Liver (tissue), 8 donors: ENCODE measurements at regions not wholly inside any gene's neighbourhood (a gene's known extent, or its start where the extent isn't known, plus 50 kb on each side); places are given as distances from the start of the nearest gene placed in this dataset.

Experiments
- DNase-seq: peaks from one replicate; pipeline ENCODE4 v3.0.0-alpha.2; 2017; ENCODE audit warnings: low spot score
- H3K27ac ChIP-seq, 2 donors: one replicate each; pipeline ENCODE4 v1.7.0; 2013; ENCODE audit warnings: inconsistent platforms in 2 of 2, low read length in 2 of 2, control low read depth in 1 of 2, low read depth in 1 of 2, mild to moderate bottlenecking in 1 of 2
- H3K27me3 ChIP-seq, 4 donors: one replicate each; pipeline versions ENCODE4 v1.6.1 to v1.7.0; 2013; ENCODE audit warnings: low read length in 3 of 4, inconsistent platforms in 1 of 4, mild to moderate bottlenecking in 1 of 4, moderate library complexity in 1 of 4; ENCODE audit not compliant: control insufficient read depth in 4 of 4, insufficient read depth in 4 of 4
- H3K36me3 ChIP-seq, 4 donors: one replicate each; pipeline versions ENCODE4 v1.6.1 to v1.7.0; 2013; ENCODE audit warnings: low read length in 3 of 4, mild to moderate bottlenecking in 3 of 4, low read depth in 1 of 4, moderate library complexity in 1 of 4; ENCODE audit not compliant: control insufficient read depth in 4 of 4, insufficient read depth in 3 of 4
- H3K4me1 ChIP-seq, 4 donors: one replicate each; pipeline versions ENCODE4 v1.6.1 to v1.7.0; 2013; ENCODE audit warnings: low read length in 3 of 4, mild to moderate bottlenecking in 3 of 4, moderate library complexity in 1 of 4; ENCODE audit not compliant: control insufficient read depth in 4 of 4, insufficient read depth in 4 of 4
- H3K4me3 ChIP-seq, 3 donors: one replicate each; pipeline versions ENCODE4 v1.6.1 to v1.7.0; 2013; ENCODE audit warnings: low read length in 3 of 3, control low read depth in 1 of 3, low read depth in 1 of 3, mild to moderate bottlenecking in 1 of 3
- H3K9ac ChIP-seq, 2 donors: one replicate each; pipeline ENCODE4 v1.7.0; 2013; ENCODE audit warnings: low read length in 2 of 2, mild to moderate bottlenecking in 2 of 2, moderate library complexity in 2 of 2, control low read depth in 1 of 2, low read depth in 1 of 2
- H3K9me3 ChIP-seq, 4 donors: one replicate each; pipeline versions ENCODE4 v1.6.1 to v1.7.0; 2013; ENCODE audit warnings: low read length in 3 of 4; ENCODE audit not compliant: control insufficient read depth in 4 of 4
- ATF3 ChIP-seq: IDR thresholded peaks from 2 replicates; pipeline ENCODE4 v1.6.1; 2016; ENCODE audit warnings: antibody characterized with exemption
- CTCF ChIP-seq: fragments of 150-350 bp; IDR thresholded peaks from 2 replicates; pipeline ENCODE4 v1.5.1; 2017; ENCODE audit warnings: improper control_type of control experiment, low read depth, low read length; ENCODE audit not compliant: missing input control
- FOXA1 ChIP-seq: IDR thresholded peaks from 2 replicates; pipeline ENCODE4 v1.6.1; 2016; ENCODE audit warnings: antibody characterized with exemption
- FOXA2 ChIP-seq: IDR thresholded peaks from 2 replicates; pipeline ENCODE4 v1.6.1; 2016; ENCODE audit warnings: antibody characterized with exemption
- GABPA ChIP-seq, 2 donors: IDR thresholded peaks in 1 of 2; conservative IDR thresholded peaks in 1 of 2; 2 replicates each; pipeline ENCODE4 v1.6.1; 2016; ENCODE audit warnings: antibody characterized with exemption in 2 of 2, mild to moderate bottlenecking in 1 of 2, moderate library complexity in 1 of 2
- HNF4A ChIP-seq, 2 donors: conservative IDR thresholded peaks; 2 replicates each; pipeline ENCODE4 v1.6.1; 2016; ENCODE audit warnings: antibody characterized with exemption in 2 of 2, mild to moderate bottlenecking in 2 of 2
- HNF4G ChIP-seq: IDR thresholded peaks from 2 replicates; pipeline ENCODE4 v1.6.1; 2016; ENCODE audit warnings: antibody characterized with exemption
- MAX ChIP-seq: IDR thresholded peaks from 2 replicates; pipeline ENCODE4 v1.6.1; 2016; ENCODE audit warnings: antibody characterized with exemption
- NR2F2 ChIP-seq: IDR thresholded peaks from 2 replicates; pipeline ENCODE4 v1.6.1; 2016; ENCODE audit warnings: antibody characterized with exemption
- RAD21 ChIP-seq, 2 donors: IDR thresholded peaks; 2 replicates each; pipeline ENCODE4 v1.6.1; 2016; ENCODE audit warnings: antibody characterized with exemption in 2 of 2, mild to moderate bottlenecking in 2 of 2
- REST ChIP-seq: IDR thresholded peaks from 2 replicates; pipeline ENCODE4 v1.6.1; 2016; ENCODE audit warnings: antibody characterized with exemption, mild to moderate bottlenecking
- RXRA ChIP-seq, 2 donors: IDR thresholded peaks; 2 replicates each; pipeline ENCODE4 v1.6.1; 2017 to 2018; ENCODE audit warnings: antibody characterized with exemption in 2 of 2, mild to moderate bottlenecking in 1 of 2
- SP1 ChIP-seq: IDR thresholded peaks from 2 replicates; pipeline ENCODE4 v1.6.1; 2018; ENCODE audit warnings: antibody characterized with exemption, mild to moderate bottlenecking
- TAF1 ChIP-seq: conservative IDR thresholded peaks from 2 replicates; pipeline ENCODE4 v1.6.1; 2016; ENCODE audit warnings: antibody characterized with exemption, mild to moderate bottlenecking
- YY1 ChIP-seq: IDR thresholded peaks from 2 replicates; pipeline ENCODE4 v1.6.1; 2016; ENCODE audit warnings: antibody characterized with exemption, mild to moderate bottlenecking
- ZBTB33 ChIP-seq: IDR thresholded peaks from 2 replicates; pipeline ENCODE4 v1.6.1; 2016; ENCODE audit warnings: antibody characterized with exemption
- WGBS: extraction: QIAGEN DNeasy Blood & Tissue Kit; methylation state at CpG from one replicate; pipeline ENCODE4 v1.1.7; 2013; 5-methylcytosine and 5-hydroxymethylcytosine counted together
- donor health status: healthy.
- donor health status: healthy.
- donor health status: healthy.
- donor health status: healthy.
- donor health status: healthy.

GRCh38 chr5:1937590-1937989 lies 54.9 kb upstream of the IRX4 start:
- Histone ChIP-seq H3K9ac (no peak overlapping the region), H3K4me3 (no peak overlapping the region), H3K27ac (no peak overlapping the region), H3K4me1 (no peaks in the 10 kb centered on the region), H3K27me3 (peaks cover 2 to 5% (median 3%) of the 10 kb centered on the region in 4 donors), H3K9me3 (no peaks in the 10 kb centered on the region), H3K36me3 (no peaks in the 10 kb centered on the region)
- TF ChIP-seq HNF4A (conservative IDR thresholded peaks at IDR 0.05): no peak
- TF ChIP-seq RAD21 (IDR thresholded peaks at IDR 0.05): no peak
- no peak for TF ChIP-seq ATF3
- TF ChIP-seq GABPA (IDR thresholded peaks at IDR 0.05 in 1 of 2, conservative IDR thresholded peaks at IDR 0.05 in 1 of 2): no peak
- no peak for TF ChIP-seq NR2F2
- TF ChIP-seq CTCF: no peak
- no peak for TF ChIP-seq TAF1
- no peak for TF ChIP-seq REST
- no peak for TF ChIP-seq ZBTB33
- TF ChIP-seq RXRA (IDR thresholded peaks at IDR 0.05): no peak
- no peak for TF ChIP-seq FOXA1
- TF ChIP-seq MAX: no peak
- TF ChIP-seq SP1: no peak
- TF ChIP-seq HNF4G: no peak
- no peak for TF ChIP-seq FOXA2
- WGBS: 78% methylated on average over 12 of the region's 12 CpGs
- no peak for DNase-seq

- DNase-seq: no peak
- Histone ChIP-seq H3K36me3 (no peaks in the 10 kb centered on the region), H3K27ac (no peak overlapping the region), H3K27me3 (peaks cover 0 to 5% (median 2%) of the 10 kb centered on the region in 4 donors), H3K4me1 (no peaks in the 10 kb centered on the region), H3K4me3 (no peak overlapping the region), H3K9me3 (no peaks in the 10 kb centered on the region), H3K9ac (no peak overlapping the region)
- 79% methylated on average over 5 of the region's 5 CpGs for WGBS
- no peak for TF ChIP-seq HNF4G
- no peak for TF ChIP-seq HNF4A (conservative IDR thresholded peaks at IDR 0.05)
- no peak for TF ChIP-seq YY1
- no peak for TF ChIP-seq MAX
Observed at GRCh38 chr5:1936901-1937300, 54.2 kb upstream of the IRX4 start.
